Chondrocyte (in vitro differentiated cells): ENCODE measurements at regions not wholly inside any gene's neighbourhood (a gene's known extent, or its start where the extent isn't known, plus 50 kb on each side); places are given as distances from the start of the nearest gene placed in this dataset.
"Not testable (repeated sequence)": the region's sequence is repeated elsewhere in the genome, so short reads cannot be mapped to it uniquely, and the experiment has no call there.

Experiments used
- DNase-seq: peaks from one replicate; pipeline ENCODE4 v3.0.0; 2021; ENCODE audit warnings: mixed read lengths, low spot score
- H3K27ac Mint-ChIP-seq: one replicate; pipeline ENCODE4 v1.8.0; 2021; ENCODE audit warnings: mild to moderate bottlenecking, moderate library complexity, mixed read lengths; ENCODE audit not compliant: unreplicated experiment
- H3K27me3 Mint-ChIP-seq: 2 replicates; pipeline ENCODE4 v1.8.0; 2021; ENCODE audit warnings: low read depth, mixed read lengths
- H3K36me3 Mint-ChIP-seq: 2 replicates; pipeline ENCODE4 v1.8.0; 2021; ENCODE audit warnings: low read depth, mixed read lengths
- H3K4me1 Mint-ChIP-seq: 2 replicates; pipeline ENCODE4 v1.8.0; 2021; ENCODE audit warnings: low read depth, mild to moderate bottlenecking, mixed read lengths
- H3K4me3 Mint-ChIP-seq: one replicate; pipeline ENCODE4 v1.8.0; 2021; ENCODE audit warnings: mild to moderate bottlenecking, moderate library complexity, mixed read lengths; ENCODE audit not compliant: unreplicated experiment
- H3K9me3 Mint-ChIP-seq: 2 replicates; pipeline ENCODE4 v1.8.0; 2021; ENCODE audit warnings: low read depth, mixed read lengths
- TF ChIP-seq, protein P1 (sequence below): fragments of 200-600 bp; sonication (generic); IDR thresholded peaks from 2 replicates; pipeline ENCODE4 v1.5.0; 2021; ENCODE audit warnings: antibody characterized with exemption, mild to moderate bottlenecking, moderate library complexity

DNA sequence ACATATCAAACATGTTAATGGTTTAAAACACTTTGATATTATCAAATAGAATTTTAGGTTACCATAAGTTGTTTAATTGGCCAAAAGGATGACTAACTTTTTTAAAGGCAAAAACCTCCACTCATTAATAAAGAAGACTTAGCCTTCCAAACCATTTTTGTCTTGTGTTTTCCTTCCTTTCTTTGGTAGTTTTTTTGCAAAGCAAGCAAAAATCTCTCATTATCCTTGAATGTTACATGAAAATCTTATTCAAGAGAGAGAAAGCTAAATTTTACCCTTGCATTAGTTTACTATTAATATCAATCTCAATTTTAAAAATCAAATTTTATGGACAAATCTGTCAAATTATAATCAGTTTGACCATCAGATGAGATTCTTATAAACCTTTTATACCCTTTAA lies 419.5 kb downstream of the SPIN4 start:
- no peaks in the 10 kb centered on the region for H3K4me1 Mint-ChIP-seq
- H3K27ac Mint-ChIP-seq = no peak overlapping the region
- H3K27me3 Mint-ChIP-seq = no peaks in the 10 kb centered on the region
- H3K36me3 Mint-ChIP-seq = no peaks in the 10 kb centered on the region
- no peak overlapping the region for H3K4me3 Mint-ChIP-seq
- DNase-seq = no peak
- H3K9me3 Mint-ChIP-seq = peaks cover 40% of the 10 kb centered on the region
- TF ChIP-seq, protein P1, sequence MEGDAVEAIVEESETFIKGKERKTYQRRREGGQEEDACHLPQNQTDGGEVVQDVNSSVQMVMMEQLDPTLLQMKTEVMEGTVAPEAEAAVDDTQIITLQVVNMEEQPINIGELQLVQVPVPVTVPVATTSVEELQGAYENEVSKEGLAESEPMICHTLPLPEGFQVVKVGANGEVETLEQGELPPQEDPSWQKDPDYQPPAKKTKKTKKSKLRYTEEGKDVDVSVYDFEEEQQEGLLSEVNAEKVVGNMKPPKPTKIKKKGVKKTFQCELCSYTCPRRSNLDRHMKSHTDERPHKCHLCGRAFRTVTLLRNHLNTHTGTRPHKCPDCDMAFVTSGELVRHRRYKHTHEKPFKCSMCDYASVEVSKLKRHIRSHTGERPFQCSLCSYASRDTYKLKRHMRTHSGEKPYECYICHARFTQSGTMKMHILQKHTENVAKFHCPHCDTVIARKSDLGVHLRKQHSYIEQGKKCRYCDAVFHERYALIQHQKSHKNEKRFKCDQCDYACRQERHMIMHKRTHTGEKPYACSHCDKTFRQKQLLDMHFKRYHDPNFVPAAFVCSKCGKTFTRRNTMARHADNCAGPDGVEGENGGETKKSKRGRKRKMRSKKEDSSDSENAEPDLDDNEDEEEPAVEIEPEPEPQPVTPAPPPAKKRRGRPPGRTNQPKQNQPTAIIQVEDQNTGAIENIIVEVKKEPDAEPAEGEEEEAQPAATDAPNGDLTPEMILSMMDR = no peak

DNA sequence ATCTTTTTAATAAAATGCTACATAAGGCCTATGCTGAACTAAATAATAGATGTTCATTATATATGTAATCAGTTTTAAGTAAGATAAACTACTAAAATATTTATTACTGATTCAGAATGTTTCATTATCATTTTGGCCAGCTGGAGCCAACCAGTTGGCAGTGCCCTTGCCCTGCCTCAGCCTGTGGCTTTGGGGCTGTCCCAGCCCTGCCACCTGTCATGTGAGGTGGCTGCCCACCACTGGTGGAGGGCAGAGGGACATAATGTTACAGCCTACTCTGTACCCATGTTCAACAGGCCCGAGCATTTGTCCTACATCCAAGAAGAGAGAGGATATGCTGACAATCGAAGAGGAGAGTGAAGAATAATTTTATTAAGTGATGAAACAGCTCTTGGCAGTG lies 422.2 kb downstream of the SPIN4 start:
- no peak for DNase-seq
- Mint-ChIP-seq H3K27me3 (no peaks in the 10 kb centered on the region), H3K36me3 (no peaks in the 10 kb centered on the region), H3K4me1 (no peaks in the 10 kb centered on the region), H3K27ac (no peak overlapping the region), H3K4me3 (no peak overlapping the region), H3K9me3 (peaks cover 39% of the 10 kb centered on the region)
- TF ChIP-seq, protein P1 = no peak

DNA sequence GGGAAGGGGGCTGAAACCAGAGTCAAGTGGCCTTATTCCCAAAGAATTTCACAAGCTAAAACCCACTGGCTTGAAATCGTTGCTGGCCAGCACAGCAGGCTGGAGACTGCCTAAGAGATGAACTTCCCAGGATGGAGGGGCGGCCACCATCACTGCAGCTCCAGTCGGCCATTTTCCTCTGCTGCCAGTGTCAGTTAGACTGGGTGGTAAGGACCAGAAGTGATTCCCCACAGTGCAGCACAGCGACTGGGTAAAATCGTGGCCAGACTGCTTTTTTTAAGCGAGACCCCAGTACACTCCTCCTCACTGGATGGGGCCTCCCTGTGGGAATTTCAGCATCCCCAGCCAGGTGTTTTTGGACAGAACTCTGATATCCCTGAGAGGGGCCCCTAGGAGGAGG lies 428.0 kb downstream of the SPIN4 start:
- TF ChIP-seq, protein P1 = no peak
- Mint-ChIP-seq H3K36me3 (no peaks in the 10 kb centered on the region), H3K4me3 (no peak overlapping the region), H3K27me3 (no peaks in the 10 kb centered on the region), H3K27ac (no peak overlapping the region), H3K4me1 (no peaks in the 10 kb centered on the region), H3K9me3 (peaks cover 45% of the 10 kb centered on the region)
- peak; percentile 67 for DNase-seq

DNA sequence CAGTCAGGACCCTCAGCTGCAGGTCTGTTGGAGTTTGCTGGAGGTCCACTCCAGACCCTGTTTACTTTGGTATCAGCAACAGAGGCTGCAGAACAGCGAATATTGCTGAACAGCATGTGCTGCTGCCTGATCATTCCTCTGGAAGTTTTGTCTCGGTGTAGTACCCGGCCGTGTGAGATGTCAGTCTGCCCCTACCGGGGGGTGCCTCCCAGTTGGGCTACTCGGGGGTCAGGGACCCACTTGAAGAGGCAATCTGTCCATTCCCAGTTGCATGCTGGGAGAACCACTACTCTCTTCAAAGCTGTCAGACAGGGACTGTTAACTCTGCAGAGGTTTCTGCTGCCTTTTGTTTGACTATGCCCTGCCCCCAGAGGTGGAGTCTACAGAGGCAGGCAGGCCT lies 444.9 kb downstream of the SPIN4 start:
- H3K27me3 Mint-ChIP-seq, H3K27ac Mint-ChIP-seq, H3K4me3 Mint-ChIP-seq, DNase-seq, H3K4me1 Mint-ChIP-seq, H3K36me3 Mint-ChIP-seq: not testable (repeated sequence)
- peaks cover 50% of the 10 kb centered on the region for H3K9me3 Mint-ChIP-seq
